ENCODE measurements at regions not wholly inside any gene's neighbourhood (a gene's known extent, or its start where the extent isn't known, plus 50 kb on each side); places are given as distances from the start of the nearest gene placed in this dataset.

DNA sequence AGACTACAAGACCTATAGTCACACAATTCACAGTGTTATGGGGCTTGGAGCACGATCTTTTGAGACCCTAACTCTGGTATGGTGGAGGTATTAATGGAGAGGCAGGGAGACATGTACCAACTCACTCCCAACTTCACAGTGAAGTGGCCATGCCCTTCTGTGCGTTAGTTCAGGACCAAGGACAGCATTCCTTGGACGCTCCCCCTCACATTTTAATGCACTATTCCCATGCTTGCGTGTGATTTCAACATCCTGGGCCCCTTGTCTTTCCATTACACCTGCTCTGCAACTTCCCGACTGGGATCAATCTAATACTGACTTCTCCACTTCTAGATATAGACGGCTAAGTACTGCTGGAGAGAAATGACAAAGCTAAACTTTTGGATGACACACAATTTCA lies 72.7 kb downstream of the PLCE1 start:
- no peak for TF ChIP-seq POLR2A (IDR thresholded peaks at IDR 0.05)
- TF ChIP-seq, protein P1, sequence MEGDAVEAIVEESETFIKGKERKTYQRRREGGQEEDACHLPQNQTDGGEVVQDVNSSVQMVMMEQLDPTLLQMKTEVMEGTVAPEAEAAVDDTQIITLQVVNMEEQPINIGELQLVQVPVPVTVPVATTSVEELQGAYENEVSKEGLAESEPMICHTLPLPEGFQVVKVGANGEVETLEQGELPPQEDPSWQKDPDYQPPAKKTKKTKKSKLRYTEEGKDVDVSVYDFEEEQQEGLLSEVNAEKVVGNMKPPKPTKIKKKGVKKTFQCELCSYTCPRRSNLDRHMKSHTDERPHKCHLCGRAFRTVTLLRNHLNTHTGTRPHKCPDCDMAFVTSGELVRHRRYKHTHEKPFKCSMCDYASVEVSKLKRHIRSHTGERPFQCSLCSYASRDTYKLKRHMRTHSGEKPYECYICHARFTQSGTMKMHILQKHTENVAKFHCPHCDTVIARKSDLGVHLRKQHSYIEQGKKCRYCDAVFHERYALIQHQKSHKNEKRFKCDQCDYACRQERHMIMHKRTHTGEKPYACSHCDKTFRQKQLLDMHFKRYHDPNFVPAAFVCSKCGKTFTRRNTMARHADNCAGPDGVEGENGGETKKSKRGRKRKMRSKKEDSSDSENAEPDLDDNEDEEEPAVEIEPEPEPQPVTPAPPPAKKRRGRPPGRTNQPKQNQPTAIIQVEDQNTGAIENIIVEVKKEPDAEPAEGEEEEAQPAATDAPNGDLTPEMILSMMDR (IDR thresholded peaks at IDR 0.05): no peak
